ENCODE measurements at regions not wholly inside any gene's neighbourhood (a gene's known extent, or its start where the extent isn't known, plus 50 kb on each side); places are given as distances from the start of the nearest gene placed in this dataset.

DNA sequence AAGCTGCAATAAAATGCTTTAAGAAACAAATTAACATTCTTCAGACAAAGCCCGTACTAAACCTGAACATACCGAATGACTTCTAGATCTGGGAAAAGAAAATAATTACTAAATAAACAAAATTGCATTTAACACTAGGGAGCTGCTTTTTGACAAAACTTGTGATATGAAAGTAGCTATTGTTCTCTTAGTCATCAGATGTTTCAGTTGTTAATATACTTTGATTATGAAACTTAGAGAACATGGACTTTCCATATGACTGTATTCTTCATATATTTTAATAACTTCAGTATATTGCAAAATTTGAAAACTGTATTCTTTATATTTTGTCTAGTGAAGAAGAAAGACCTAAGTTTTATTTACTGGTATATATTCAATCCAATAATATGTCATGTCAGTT lies 1262.1 kb downstream of the NCAM2 start:
- Histone ChIP-seq H4K91ac (replicated peaks; ENCODE audit: insufficient read length, low read length) (no peak overlapping the region), H3K23ac (ENCODE audit: insufficient read length) (no peak overlapping the region), H3K14ac (ENCODE audit: insufficient read length) (no peak overlapping the region), H3K36me3 (ENCODE audit: control insufficient read depth in 2 of 4, insufficient read depth in 4 of 4, low read length in 3 of 4) (no peaks in the 10 kb centered on the region), H3K4ac (replicated peaks; ENCODE audit: insufficient read length, low read depth, low read length) (no peak overlapping the region), H3K18ac (ENCODE audit: extremely low read depth, low read length) (no peak overlapping the region), H3K27ac (ENCODE audit: low read depth, low read length) (no peak overlapping the region), H2AK5ac (ENCODE audit: low read depth, low read length) (no peak overlapping the region), H2BK12ac (ENCODE audit: low read depth, low read length) (no peak overlapping the region), H2BK5ac (ENCODE audit: low read depth, low read length) (no peak overlapping the region), H3K79me1 (ENCODE audit: low read depth, low read length) (no peaks in the 10 kb centered on the region), H3K9me3 (ENCODE audit: insufficient read depth in 2 of 2, low read depth in 1 of 2, low read length in 1 of 2) (no peaks in the 10 kb centered on the region), H3K9ac (replicated peaks in 1 of 4; ENCODE audit: extremely low read depth in 1 of 4, low read depth in 3 of 4, low read length in 3 of 4) (no peak overlapping the region), H3K79me2 (ENCODE audit: control insufficient read depth in 1 of 2, insufficient read depth in 2 of 2, low read length in 2 of 2) (no peaks in the 10 kb centered on the region), H3K4me2 (ENCODE audit: insufficient read depth in 1 of 2, low read depth in 2 of 2, low read length in 2 of 2) (no peak overlapping the region), H4K20me1 (replicated peaks in 1 of 2; ENCODE audit: control insufficient read depth in 1 of 2, insufficient read depth in 2 of 2, low read length in 2 of 2) (no peaks in the 10 kb centered on the region), H3K23me2 (ENCODE audit: low read depth, low read length) (no peaks in the 10 kb centered on the region), H3K4me3 (ENCODE audit: extremely low read depth in 1 of 4, insufficient read depth in 2 of 4, low read depth in 3 of 4, low read length in 4 of 4) (no peak overlapping the region), H3K56ac (replicated peaks; ENCODE audit: insufficient read length, low read depth, low read length) (no peak overlapping the region), H4K8ac (ENCODE audit: extremely low read depth, insufficient read depth, low read length) (no peak overlapping the region), H3K4me1 (replicated peaks in 1 of 4; ENCODE audit: control insufficient read depth in 3 of 4, insufficient read depth in 4 of 4, low read length in 3 of 4) (no peaks in the 10 kb centered on the region), H2BK15ac (ENCODE audit: low read length) (no peak overlapping the region), H2AFZ (ENCODE audit: low read length) (no peak overlapping the region), H2BK120ac (replicated peaks; ENCODE audit: low read depth, low read length) (no peak overlapping the region), H2BK20ac (ENCODE audit: low read length) (no peak overlapping the region), H3K27me3 (replicated peaks in 1 of 4; ENCODE audit: control insufficient read depth in 3 of 4, extremely low read depth in 1 of 4, insufficient read depth in 3 of 4, low read length in 3 of 4) (no peaks in the 10 kb centered on the region), H4K5ac (ENCODE audit: insufficient read length, low read depth, low read length) (no peak overlapping the region)
- CTCF ChIA-PET (ENCODE audit: partially characterized antibody): no interaction called here
- WGBS, 2 experiments (ENCODE audit: extremely low coverage in 1 of 2, insufficient coverage in 1 of 2, insufficient read length in 1 of 2, insufficient replicate concordance in 2 of 2, low coverage in 1 of 2, low lambda C conversion rate in 2 of 2, missing lambda C conversion rate in 1 of 2): 97% methylated on average over 2 of the region's 2 CpGs; no CpG with 5 or more reads in 1 of the 2 experiments
- POLR2A ChIA-PET (ENCODE audit: partially characterized antibody): no interaction called here
- DNase-seq (ENCODE audit: low read depth in 1 of 2, low spot score in 2 of 2): no peak
- FAIRE-seq: no peak
- TF ChIP-seq KDM4A (IDR thresholded peaks at IDR 0.05; ENCODE audit: low read depth, low read length, severe bottlenecking) (no peak), YY1 (IDR thresholded peaks at IDR 0.05; ENCODE audit: low read depth, low read length) (no peak), CBX5 (IDR thresholded peaks at IDR 0.05; ENCODE audit: low read depth, low read length) (no peak), CBX8 (IDR thresholded peaks at IDR 0.05; ENCODE audit: borderline replicate concordance, low read depth, low read length) (no peak), RNF2 (IDR thresholded peaks at IDR 0.05; ENCODE audit: borderline replicate concordance, low read depth, low read length, missing control alignments, poor library complexity, severe bottlenecking) (no peak), TEAD4 (IDR thresholded peaks at IDR 0.05; ENCODE audit: low read depth, low read length) (no peak), TAF7 (optimal IDR thresholded peaks at IDR 0.05; ENCODE audit: borderline replicate concordance, low read depth, low read length) (no peak), NRF1 (IDR thresholded peaks at IDR 0.05; ENCODE audit: low read depth, low read length) (no peak)
- TF ChIP-seq, protein P1, sequence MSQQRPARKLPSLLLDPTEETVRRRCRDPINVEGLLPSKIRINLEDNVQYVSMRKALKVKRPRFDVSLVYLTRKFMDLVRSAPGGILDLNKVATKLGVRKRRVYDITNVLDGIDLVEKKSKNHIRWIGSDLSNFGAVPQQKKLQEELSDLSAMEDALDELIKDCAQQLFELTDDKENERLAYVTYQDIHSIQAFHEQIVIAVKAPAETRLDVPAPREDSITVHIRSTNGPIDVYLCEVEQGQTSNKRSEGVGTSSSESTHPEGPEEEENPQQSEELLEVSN (IDR thresholded peaks at IDR 0.05): no peak
- TF ChIP-seq, protein P2, sequence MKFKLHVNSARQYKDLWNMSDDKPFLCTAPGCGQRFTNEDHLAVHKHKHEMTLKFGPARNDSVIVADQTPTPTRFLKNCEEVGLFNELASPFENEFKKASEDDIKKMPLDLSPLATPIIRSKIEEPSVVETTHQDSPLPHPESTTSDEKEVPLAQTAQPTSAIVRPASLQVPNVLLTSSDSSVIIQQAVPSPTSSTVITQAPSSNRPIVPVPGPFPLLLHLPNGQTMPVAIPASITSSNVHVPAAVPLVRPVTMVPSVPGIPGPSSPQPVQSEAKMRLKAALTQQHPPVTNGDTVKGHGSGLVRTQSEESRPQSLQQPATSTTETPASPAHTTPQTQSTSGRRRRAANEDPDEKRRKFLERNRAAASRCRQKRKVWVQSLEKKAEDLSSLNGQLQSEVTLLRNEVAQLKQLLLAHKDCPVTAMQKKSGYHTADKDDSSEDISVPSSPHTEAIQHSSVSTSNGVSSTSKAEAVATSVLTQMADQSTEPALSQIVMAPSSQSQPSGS (IDR thresholded peaks at IDR 0.05; ENCODE audit: low read length): no peak
- TF ChIP-seq, protein P3, sequence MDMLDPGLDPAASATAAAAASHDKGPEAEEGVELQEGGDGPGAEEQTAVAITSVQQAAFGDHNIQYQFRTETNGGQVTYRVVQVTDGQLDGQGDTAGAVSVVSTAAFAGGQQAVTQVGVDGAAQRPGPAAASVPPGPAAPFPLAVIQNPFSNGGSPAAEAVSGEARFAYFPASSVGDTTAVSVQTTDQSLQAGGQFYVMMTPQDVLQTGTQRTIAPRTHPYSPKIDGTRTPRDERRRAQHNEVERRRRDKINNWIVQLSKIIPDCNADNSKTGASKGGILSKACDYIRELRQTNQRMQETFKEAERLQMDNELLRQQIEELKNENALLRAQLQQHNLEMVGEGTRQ (IDR thresholded peaks at IDR 0.05; ENCODE audit: low read length): no peak

All from H1 (cell line).